Neural cell (in vitro differentiated cells): ENCODE measurements at regions not wholly inside any gene's neighbourhood (a gene's known extent, or its start where the extent isn't known, plus 50 kb on each side); places are given as distances from the start of the nearest gene placed in this dataset.

ENCODE experiments used
- H2AFZ ChIP-seq: fragments of 200-600, 300-800 bp; sonication (generic), shearing (Covaris generic); 2 replicates; pipeline ENCODE4 v1.6.0; 2014; ENCODE audit warnings: low read depth, mild to moderate bottlenecking, antibody characterized with exemption, low read length, moderate library complexity
- H3F3A ChIP-seq: fragments of 200-600 bp; shearing (Covaris generic); 2 replicates; pipeline ENCODE4 v1.6.1; 2016; ENCODE audit warnings: mild to moderate bottlenecking, moderate library complexity, mixed read lengths, antibody characterized with exemption, low read length; ENCODE audit not compliant: insufficient read depth, poor library complexity, severe bottlenecking
- H3K27ac ChIP-seq: fragments of 200-600, 300-800 bp; sonication (generic), shearing (Covaris generic); 2 replicates; pipeline ENCODE4 v1.5.1; 2014; ENCODE audit warnings: mild to moderate bottlenecking, low read length, moderate library complexity
- H3K27me3 ChIP-seq: fragments of 300-800, 200-600 bp; sonication (generic), shearing (Covaris generic); 2 replicates; pipeline ENCODE4 v1.6.0; 2014; ENCODE audit warnings: mild to moderate bottlenecking, low read depth, low read length, moderate library complexity; ENCODE audit not compliant: insufficient read depth
- H3K36me3 ChIP-seq: fragments of 300-800, 200-600 bp; sonication (generic), shearing (Covaris generic); 2 replicates; pipeline ENCODE4 v1.5.1; 2014; ENCODE audit warnings: mild to moderate bottlenecking, antibody characterized with exemption, low read length, moderate library complexity; ENCODE audit not compliant: insufficient read depth
- H3K4me2 ChIP-seq: fragments of 300-800, 200-600 bp; sonication (generic), shearing (Covaris generic); 2 replicates; pipeline ENCODE4 v1.6.0; 2014; ENCODE audit warnings: mild to moderate bottlenecking, low read length
- H3K4me3 ChIP-seq: fragments of 300-800, 200-600 bp; sonication (generic), shearing (Covaris generic); 2 replicates; pipeline ENCODE4 v1.5.1; 2014; ENCODE audit warnings: mild to moderate bottlenecking, low read length, moderate library complexity
- H3K79me2 ChIP-seq: fragments of 200-600 bp; shearing (Covaris generic); replicated peaks from 2 replicates; pipeline ENCODE4 v1.6.0; 2014; ENCODE audit warnings: mild to moderate bottlenecking, low read length, moderate library complexity; ENCODE audit not compliant: insufficient read depth
- H3K9ac ChIP-seq: fragments of 300-800, 200-600 bp; sonication (generic), shearing (Covaris generic); 2 replicates; pipeline ENCODE4 v1.6.1; 2016; ENCODE audit warnings: mild to moderate bottlenecking, low read length, mixed read lengths
- H3K9me2 ChIP-seq: fragments of 200-600 bp; shearing (Covaris generic); 2 replicates; pipeline ENCODE4 v1.6.1; 2016; ENCODE audit warnings: mild to moderate bottlenecking, low read length, mixed read lengths; ENCODE audit not compliant: insufficient read depth
- H3K9me3 ChIP-seq: fragments of 200-600, 300-800 bp; sonication (generic), shearing (Covaris generic); 2 replicates; pipeline ENCODE4 v1.6.1; 2016; ENCODE audit warnings: mild to moderate bottlenecking, mixed run types, low read length, moderate library complexity, mixed read lengths
- H4K20me1 ChIP-seq: fragments of 200-600 bp; shearing (Covaris generic); 2 replicates; pipeline ENCODE4 v1.6.1; 2016; ENCODE audit warnings: mild to moderate bottlenecking, mixed run types; ENCODE audit not compliant: insufficient read depth
- CTCF ChIP-seq: fragments of 450-650 bp; IDR thresholded peaks from 2 replicates; pipeline ENCODE4 v1.5.1; 2014; ENCODE audit warnings: antibody characterized with exemption, mild to moderate bottlenecking, moderate library complexity; ENCODE audit not compliant: poor library complexity, severe bottlenecking
- EP300 ChIP-seq: fragments of 450-650 bp; conservative IDR thresholded peaks from 2 replicates; pipeline ENCODE4 v1.6.1; 2014; ENCODE audit warnings: antibody characterized with exemption, mild to moderate bottlenecking, moderate library complexity; ENCODE audit not compliant: poor library complexity, severe bottlenecking
- EZH2 ChIP-seq: fragments of 200-600, 300-800 bp; shearing (Covaris generic), sonication (generic); IDR thresholded peaks from 2 replicates; pipeline ENCODE4 v1.6.1; 2014; ENCODE audit warnings: antibody characterized with exemption, low read length, borderline replicate concordance, mild to moderate bottlenecking; ENCODE audit not compliant: insufficient read depth, poor library complexity, severe bottlenecking
- MXI1 ChIP-seq: fragments of 450-650 bp; conservative IDR thresholded peaks from 2 replicates; pipeline ENCODE4 v1.6.1; 2014; ENCODE audit warnings: antibody characterized with exemption, mild to moderate bottlenecking; ENCODE audit not compliant: poor library complexity, severe bottlenecking
- POLR2AphosphoS5 ChIP-seq: IDR thresholded peaks from 2 replicates; pipeline ENCODE4 v1.6.1; 2012
- RAD21 ChIP-seq: fragments of 450-650 bp; conservative IDR thresholded peaks from 2 replicates; pipeline ENCODE4 v1.6.1; 2014; ENCODE audit warnings: antibody characterized with exemption, mild to moderate bottlenecking, moderate library complexity
- REST ChIP-seq: IDR thresholded peaks from 2 replicates; pipeline ENCODE4 v1.6.1; 2012; ENCODE audit warnings: borderline replicate concordance
- SMC3 ChIP-seq: fragments of 450-650 bp; conservative IDR thresholded peaks from 2 replicates; pipeline ENCODE4 v1.6.1; 2014; ENCODE audit warnings: antibody characterized with exemption, mild to moderate bottlenecking, moderate library complexity; ENCODE audit not compliant: poor library complexity
- TAF1 ChIP-seq: IDR thresholded peaks from 2 replicates; pipeline ENCODE4 v1.6.1; 2012; ENCODE audit warnings: low read depth

GRCh38 chr6:144415014-144415413, 129.9 kb downstream of the UTRN start:
- Histone ChIP-seq H3K27ac (no peak overlapping the region), H3F3A (no peaks in the 10 kb centered on the region), H3K9ac (no peak overlapping the region), H2AFZ (no peak overlapping the region), H3K27me3 (no peaks in the 10 kb centered on the region), H4K20me1 (no peaks in the 10 kb centered on the region), H3K9me2 (no peaks in the 10 kb centered on the region), H3K4me2 (no peak overlapping the region), H3K4me3 (no peak overlapping the region), H3K9me3 (no peaks in the 10 kb centered on the region), H3K79me2 (no peaks in the 10 kb centered on the region), H3K36me3 (no peaks in the 10 kb centered on the region)
- no peak for TF ChIP-seq TAF1
- TF ChIP-seq RAD21 = no peak
- no peak for TF ChIP-seq POLR2AphosphoS5
- no peak for TF ChIP-seq CTCF
- TF ChIP-seq REST = no peak

GRCh38 chr6:144415835-144416237, 130.7 kb downstream of the UTRN start:
- TF ChIP-seq TAF1 (no peak), MXI1 (no peak), SMC3 (no peak), EZH2 (no peak), POLR2AphosphoS5 (no peak), RAD21 (no peak), CTCF (no peak), REST (no peak), EP300 (no peak)
- Histone ChIP-seq H3K9me3 (no peaks in the 10 kb centered on the region), H3K4me3 (no peak overlapping the region), H3K9ac (no peak overlapping the region), H3K27me3 (no peaks in the 10 kb centered on the region), H3F3A (no peaks in the 10 kb centered on the region), H3K79me2 (no peaks in the 10 kb centered on the region), H2AFZ (no peak overlapping the region), H3K27ac (no peak overlapping the region), H3K9me2 (no peaks in the 10 kb centered on the region), H3K36me3 (no peaks in the 10 kb centered on the region), H3K4me2 (no peak overlapping the region), H4K20me1 (no peaks in the 10 kb centered on the region)
